HEK293T (cell line): ENCODE measurements at regions not wholly inside any gene's neighbourhood (a gene's known extent, or its start where the extent isn't known, plus 50 kb on each side); places are given as distances from the start of the nearest gene placed in this dataset.

ENCODE experiments used
- CTCF ChIA-PET: fragments of 350-600 bp; formaldehyde crosslinking; extraction: SDS; loops from one replicate; lab custom pipeline; 2021; ENCODE audit warnings: antibody characterized with exemption, inconsistent platforms; lab: Yijun Ruan, JAX
- POLR2A ChIA-PET: fragments of 350-600 bp; formaldehyde crosslinking; extraction: SDS; loops from one replicate; lab custom pipeline; 2020; ENCODE audit warnings: antibody characterized with exemption, inconsistent platforms; lab: Yijun Ruan, JAX
- DNase-seq: peaks from one replicate; pipeline ENCODE4 v3.0.0; 2012; ENCODE audit warnings: mixed read lengths; ENCODE audit errors: extremely low spot score
- ARNT ChIP-seq: fragments of 450-650 bp; IDR thresholded peaks from 2 replicates; pipeline ENCODE4 v1.6.1; 2017; ENCODE audit warnings: mild to moderate bottlenecking
- BHLHE40 ChIP-seq: fragments of 450-650 bp; IDR thresholded peaks from 2 replicates; pipeline ENCODE4 v1.6.1; 2016; ENCODE audit warnings: mild to moderate bottlenecking, moderate library complexity, borderline replicate concordance
- CTBP1 ChIP-seq: fragments of 450-650 bp; IDR thresholded peaks from 2 replicates; pipeline ENCODE4 v1.6.1; 2016; ENCODE audit warnings: borderline replicate concordance
- ELF4 ChIP-seq: fragments of 450-650 bp; IDR thresholded peaks from 2 replicates; pipeline ENCODE4 v1.6.1; 2017; ENCODE audit warnings: antibody characterized with exemption
- FOXA1 ChIP-seq: fragments of 450-650 bp; IDR thresholded peaks from 2 replicates; pipeline ENCODE4 v1.6.1; 2016; ENCODE audit warnings: mild to moderate bottlenecking
- FOXK2 ChIP-seq: fragments of 450-650 bp; IDR thresholded peaks from 2 replicates; pipeline ENCODE4 v1.6.1; 2016; ENCODE audit warnings: mild to moderate bottlenecking
- FOXM1 ChIP-seq: fragments of 450-650 bp; IDR thresholded peaks from 2 replicates; pipeline ENCODE4 v1.6.1; 2017; ENCODE audit warnings: mild to moderate bottlenecking, borderline replicate concordance
- HDGF ChIP-seq: fragments of 450-650 bp; IDR thresholded peaks from 2 replicates; pipeline ENCODE4 v1.6.1; 2017; ENCODE audit warnings: antibody characterized with exemption, borderline replicate concordance
- L3MBTL2 ChIP-seq: fragments of 450-650 bp; conservative IDR thresholded peaks from 2 replicates; pipeline ENCODE4 v1.6.1; 2016; ENCODE audit warnings: mild to moderate bottlenecking
- LEF1 ChIP-seq: fragments of 450-650 bp; IDR thresholded peaks from 2 replicates; pipeline ENCODE4 v1.6.1; 2017; ENCODE audit warnings: mild to moderate bottlenecking, borderline replicate concordance
- NFRKB ChIP-seq: fragments of 450-650 bp; IDR thresholded peaks from 2 replicates; pipeline ENCODE4 v1.6.1; 2016; ENCODE audit warnings: mild to moderate bottlenecking, moderate library complexity
- SP1 ChIP-seq: fragments of 450-650 bp; IDR thresholded peaks from 2 replicates; pipeline ENCODE4 v1.6.1; 2017
- SUZ12 ChIP-seq: fragments of 450-650 bp; IDR thresholded peaks from 2 replicates; pipeline ENCODE4 v1.6.1; 2016; ENCODE audit warnings: mild to moderate bottlenecking
- TARDBP ChIP-seq: fragments of 450-650 bp; IDR thresholded peaks from 2 replicates; pipeline ENCODE4 v1.6.1; 2016
- ZNF384 ChIP-seq: fragments of 450-650 bp; IDR thresholded peaks from 2 replicates; pipeline ENCODE4 v1.6.1; 2016
- TF ChIP-seq, protein P1 (sequence below): fragments of 450-650 bp; IDR thresholded peaks from 2 replicates; pipeline ENCODE4 v1.6.1; 2016

DNA sequence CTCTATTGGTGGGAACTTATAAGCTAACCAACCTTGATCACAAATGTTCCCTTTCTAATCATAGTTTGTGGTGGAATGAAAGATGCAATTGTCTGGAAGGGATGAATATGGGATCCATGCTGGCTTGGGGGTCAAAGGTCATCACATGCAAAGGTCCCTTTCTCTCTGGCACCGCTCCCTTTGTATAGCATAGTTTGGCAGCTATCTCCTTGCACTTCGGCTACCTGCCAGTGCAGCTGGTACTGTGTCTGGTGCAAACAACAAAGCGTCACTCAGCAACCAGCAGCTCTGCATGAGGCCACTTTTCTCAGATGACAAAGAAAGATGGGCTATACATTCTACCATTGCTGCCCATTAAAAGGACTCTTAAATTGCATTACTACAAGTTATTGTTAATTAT is 188.2 kb upstream of the NFIA start:
- no peak for TF ChIP-seq FOXM1
- no peak for TF ChIP-seq HDGF
- no peak for TF ChIP-seq ARNT
- TF ChIP-seq FOXK2 = no peak
- no peak for TF ChIP-seq FOXA1
- no peak for TF ChIP-seq ZNF384
- no peak for TF ChIP-seq SP1
- no peak for TF ChIP-seq CTBP1
- no peak for TF ChIP-seq LEF1
- TF ChIP-seq, protein P1, sequence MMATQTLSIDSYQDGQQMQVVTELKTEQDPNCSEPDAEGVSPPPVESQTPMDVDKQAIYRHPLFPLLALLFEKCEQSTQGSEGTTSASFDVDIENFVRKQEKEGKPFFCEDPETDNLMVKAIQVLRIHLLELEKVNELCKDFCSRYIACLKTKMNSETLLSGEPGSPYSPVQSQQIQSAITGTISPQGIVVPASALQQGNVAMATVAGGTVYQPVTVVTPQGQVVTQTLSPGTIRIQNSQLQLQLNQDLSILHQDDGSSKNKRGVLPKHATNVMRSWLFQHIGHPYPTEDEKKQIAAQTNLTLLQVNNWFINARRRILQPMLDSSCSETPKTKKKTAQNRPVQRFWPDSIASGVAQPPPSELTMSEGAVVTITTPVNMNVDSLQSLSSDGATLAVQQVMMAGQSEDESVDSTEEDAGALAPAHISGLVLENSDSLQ = no peak
- TF ChIP-seq L3MBTL2 = no peak
- TF ChIP-seq NFRKB = no peak
- no peak for TF ChIP-seq ELF4
- TF ChIP-seq SUZ12 = no peak
- TF ChIP-seq TARDBP = no peak
- no peak for TF ChIP-seq BHLHE40
- ChIA-PET CTCF (interaction anchor here (0.6 to 1.1 kb wide), 2 partner anchors 16 to 614 kb away, joined by 3 to 4 read pairs; no protein-coding TSS in a partner anchor), POLR2A (no interaction called here)
- DNase-seq = no peak

DNA sequence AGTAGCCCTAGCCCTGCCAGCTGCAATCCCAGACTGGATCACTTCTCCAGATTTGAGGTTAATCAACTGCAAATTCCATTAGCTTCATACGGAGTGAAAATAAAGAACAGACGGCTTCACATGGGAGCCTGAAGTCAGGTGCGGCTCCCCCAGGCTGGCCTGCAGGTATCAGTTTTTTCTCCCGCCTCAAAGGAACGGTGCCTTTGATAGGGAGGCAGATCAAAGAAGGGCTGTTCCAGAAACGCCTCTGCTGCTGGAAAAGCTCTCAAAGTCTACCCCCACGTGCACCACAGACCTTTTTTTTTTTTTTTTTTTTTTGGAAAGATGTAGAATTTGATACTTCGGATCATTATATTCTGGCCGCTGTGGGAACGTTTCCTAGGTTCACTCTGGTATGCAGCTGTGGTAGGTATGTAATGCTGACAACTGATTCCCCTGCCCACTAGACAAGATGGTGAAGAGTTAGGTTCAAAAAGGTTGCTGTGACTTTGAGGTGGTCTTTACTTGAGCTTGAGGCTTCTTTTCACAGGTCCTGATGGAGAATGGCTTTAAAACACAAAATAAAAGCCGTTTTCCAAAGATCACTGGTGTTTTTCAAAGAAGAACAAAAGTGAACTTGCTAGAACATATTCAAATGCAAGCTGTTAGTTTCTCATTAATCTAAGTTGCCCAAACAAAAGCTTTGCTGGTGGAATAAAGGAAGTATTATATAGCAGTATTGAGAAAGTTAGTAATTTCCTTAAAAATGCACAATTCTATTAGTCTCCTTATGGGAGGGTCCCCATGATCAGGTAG is 189.0 kb upstream of the NFIA start:
- ChIA-PET CTCF (interaction anchor here (1.1 kb wide), 1 partner anchor 17 kb away, joined by 3 read pairs; no protein-coding TSS in a partner anchor), POLR2A (no interaction called here)
- TF ChIP-seq LEF1 (no peak), TARDBP (no peak), FOXK2 (no peak), FOXM1 (no peak), ELF4 (no peak), SUZ12 (no peak), BHLHE40 (no peak), NFRKB (no peak), L3MBTL2 (no peak)
- TF ChIP-seq, protein P1 = no peak
- no peak for DNase-seq

DNA sequence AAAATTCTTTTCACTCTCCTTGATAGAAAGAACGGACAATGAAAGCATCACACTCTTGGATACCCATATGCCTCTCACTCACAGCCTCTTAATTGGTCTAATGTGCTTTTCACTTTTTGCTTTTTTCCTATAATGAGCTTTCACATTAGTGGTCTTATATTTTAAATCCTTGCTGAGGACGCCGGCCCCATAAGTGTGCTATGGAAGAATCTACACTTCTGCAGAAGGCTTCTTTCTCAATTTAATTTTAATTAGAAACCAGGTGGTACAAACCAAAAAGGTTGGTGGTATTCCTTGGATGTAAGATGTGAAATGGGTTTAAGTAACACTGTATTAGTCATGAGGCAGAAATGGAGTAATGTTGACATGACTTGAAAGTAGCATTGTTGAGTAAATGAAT is 190.6 kb upstream of the NFIA start:
- TF ChIP-seq, protein P1 = no peak
- TF ChIP-seq NFRKB (no peak), BHLHE40 (no peak)
- POLR2A ChIA-PET = no interaction called here
- DNase-seq = no peak
- CTCF ChIA-PET = no interaction called here

DNA sequence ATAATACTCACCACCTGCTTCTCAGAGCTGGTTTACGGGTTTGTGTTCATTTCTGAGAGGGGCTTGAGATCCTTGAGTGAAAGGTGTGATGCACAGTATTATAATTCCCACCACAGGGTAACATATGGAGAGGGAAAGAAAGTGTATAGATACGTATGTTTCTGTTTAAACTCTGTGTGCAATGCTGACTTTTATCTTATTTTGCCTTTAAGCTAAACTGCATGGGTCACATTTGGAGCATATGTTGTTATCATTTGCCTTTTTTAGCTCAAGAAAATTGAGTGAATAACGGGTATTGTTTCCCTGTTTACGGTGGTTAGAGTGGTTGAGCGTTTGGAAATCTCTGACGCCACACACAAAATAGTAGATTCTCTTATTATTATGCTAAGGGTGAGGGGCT is 191.1 kb upstream of the NFIA start:
- ChIA-PET CTCF (no interaction called here), POLR2A (no interaction called here)
- no peak for TF ChIP-seq FOXA1
- no peak for TF ChIP-seq SP1
- TF ChIP-seq L3MBTL2 = no peak
- no peak for TF ChIP-seq ARNT
- TF ChIP-seq HDGF = no peak
- TF ChIP-seq TARDBP = no peak
- no peak for DNase-seq

DNA sequence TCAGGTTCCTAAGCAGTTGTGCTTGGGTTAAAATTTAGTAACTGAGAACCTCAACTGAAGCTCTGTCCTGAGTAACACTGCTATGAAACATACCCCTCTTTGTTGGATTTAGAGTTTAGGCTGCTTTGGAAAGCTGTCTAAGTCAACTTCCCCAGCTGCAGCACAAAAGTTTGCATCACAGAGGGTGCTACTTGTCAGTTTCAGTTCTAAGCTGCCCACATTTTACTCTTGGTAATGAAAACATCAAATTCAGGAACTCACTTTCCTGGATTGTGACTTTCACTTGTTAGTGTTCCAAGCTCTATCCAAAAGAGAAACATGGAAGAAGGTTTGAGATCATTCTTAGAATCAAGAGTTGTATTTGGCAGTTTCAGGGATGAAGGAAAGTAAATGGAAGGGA is 191.7 kb upstream of the NFIA start:
- DNase-seq = no peak
- POLR2A ChIA-PET = no interaction called here
- TF ChIP-seq L3MBTL2 (no peak), TARDBP (no peak), LEF1 (no peak), FOXK2 (no peak), SUZ12 (no peak), ARNT (no peak), HDGF (no peak), CTBP1 (no peak), ELF4 (no peak), NFRKB (no peak), ZNF384 (no peak), FOXM1 (no peak)
- TF ChIP-seq, protein P1 = no peak
- CTCF ChIA-PET = interaction anchor here (0.6 kb wide), 1 partner anchor 80 kb away, joined by 3 read pairs; no protein-coding TSS in a partner anchor

DNA sequence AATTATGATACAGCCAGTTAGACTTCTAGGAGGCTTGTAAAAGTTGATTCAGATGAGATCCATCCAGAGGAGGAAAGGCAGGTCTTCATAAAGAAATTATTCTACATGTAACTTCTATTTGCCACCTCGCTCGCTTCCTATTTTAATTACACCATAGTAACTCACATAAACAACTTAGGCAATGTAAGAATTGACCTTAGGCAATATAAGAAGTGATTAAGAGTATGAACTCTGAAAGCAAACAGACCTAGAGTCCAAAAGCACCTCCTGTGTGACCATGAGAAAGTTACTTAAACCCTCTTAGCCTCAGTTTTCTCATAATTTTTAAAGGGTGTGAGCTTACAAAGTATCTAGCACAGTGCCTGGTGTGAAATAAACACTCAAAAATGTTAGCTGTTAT is 192.7 kb upstream of the NFIA start:
- TF ChIP-seq, protein P1 = no peak
- TF ChIP-seq L3MBTL2 (no peak), FOXA1 (no peak), ELF4 (no peak), HDGF (no peak), SUZ12 (no peak), FOXK2 (no peak), ZNF384 (no peak)

More for the DNA sequence above, 192.7 kb upstream of the NFIA start:
- CTCF ChIA-PET = no interaction called here
- no peak for DNase-seq
- POLR2A ChIA-PET = interaction anchor here (0.7 kb wide), 1 partner anchor 12 kb away, joined by 3 read pairs; no protein-coding TSS in a partner anchor
